ENCODE measurements at regions not wholly inside any gene's neighbourhood (a gene's known extent, or its start where the extent isn't known, plus 50 kb on each side); places are given as distances from the start of the nearest gene placed in this dataset.

DNA sequence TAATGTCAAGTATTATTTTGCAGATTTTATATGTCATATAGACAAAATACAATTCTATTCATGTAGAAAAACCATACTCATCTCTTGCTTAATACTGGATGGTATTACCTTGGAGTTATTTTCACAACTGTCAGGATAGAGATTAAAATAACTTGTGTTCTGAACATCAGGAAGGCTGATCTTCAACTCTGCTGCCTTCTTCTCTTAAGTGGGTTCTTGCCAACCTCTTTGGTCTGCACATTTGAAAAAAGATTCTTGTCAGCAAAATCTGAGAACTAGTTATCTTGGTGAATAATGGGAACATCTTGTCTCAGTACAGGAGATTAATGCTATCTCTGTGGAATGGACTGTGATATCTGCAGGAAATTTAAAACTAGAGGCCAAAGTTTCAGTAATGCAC is 95.2 kb upstream of the FAM216B start:
- H3K9me3 Mint-ChIP-seq (ENCODE audit: unreplicated experiment): peaks cover 6% of the 10 kb centered on the region
- Histone ChIP-seq H3K4me1 (no peaks in the 10 kb centered on the region), H3K9me3 (0 out of 2 replicates have a peak, but pooled peaks cover 3% of the 10 kb centered on the region), H3K27me3 (replicated peaks; ENCODE audit: control insufficient read depth, insufficient read depth, low read length) (no peaks in the 10 kb centered on the region), H3K36me3 (ENCODE audit: control insufficient read depth, insufficient read depth, low read length) (no peaks in the 10 kb centered on the region), H3K4me3 (ENCODE audit: low read depth, low read length) (no peak overlapping the region)
- H3K36me3 Mint-ChIP-seq (ENCODE audit: insufficient read depth, unreplicated experiment): no peaks in the 10 kb centered on the region
- CTCF ChIA-PET: no interaction called here
- no TSS peak for BruUV-seq (replicated peaks)
- no peak for DNase-seq
- intact Hi-C loops (cut with micrococcal nuclease; ENCODE audit: unreplicated experiment): no loop called here
- no peak overlapping the region for H3K27ac Mint-ChIP-seq (ENCODE audit: unreplicated experiment)
- TF ChIP-seq, protein P1, sequence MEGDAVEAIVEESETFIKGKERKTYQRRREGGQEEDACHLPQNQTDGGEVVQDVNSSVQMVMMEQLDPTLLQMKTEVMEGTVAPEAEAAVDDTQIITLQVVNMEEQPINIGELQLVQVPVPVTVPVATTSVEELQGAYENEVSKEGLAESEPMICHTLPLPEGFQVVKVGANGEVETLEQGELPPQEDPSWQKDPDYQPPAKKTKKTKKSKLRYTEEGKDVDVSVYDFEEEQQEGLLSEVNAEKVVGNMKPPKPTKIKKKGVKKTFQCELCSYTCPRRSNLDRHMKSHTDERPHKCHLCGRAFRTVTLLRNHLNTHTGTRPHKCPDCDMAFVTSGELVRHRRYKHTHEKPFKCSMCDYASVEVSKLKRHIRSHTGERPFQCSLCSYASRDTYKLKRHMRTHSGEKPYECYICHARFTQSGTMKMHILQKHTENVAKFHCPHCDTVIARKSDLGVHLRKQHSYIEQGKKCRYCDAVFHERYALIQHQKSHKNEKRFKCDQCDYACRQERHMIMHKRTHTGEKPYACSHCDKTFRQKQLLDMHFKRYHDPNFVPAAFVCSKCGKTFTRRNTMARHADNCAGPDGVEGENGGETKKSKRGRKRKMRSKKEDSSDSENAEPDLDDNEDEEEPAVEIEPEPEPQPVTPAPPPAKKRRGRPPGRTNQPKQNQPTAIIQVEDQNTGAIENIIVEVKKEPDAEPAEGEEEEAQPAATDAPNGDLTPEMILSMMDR (IDR thresholded peaks at IDR 0.05; ENCODE audit: insufficient read depth in 1 of 2, low read depth in 1 of 2, low read length in 1 of 2, severe bottlenecking in 1 of 2, unreplicated experiment in 1 of 2): no peak
- H3K4me1 Mint-ChIP-seq (ENCODE audit: low read depth, unreplicated experiment): no peaks in the 10 kb centered on the region
- H3K4me3 Mint-ChIP-seq (ENCODE audit: unreplicated experiment): no peak overlapping the region
- POLR2A ChIA-PET: no interaction called here
- H3K27me3 Mint-ChIP-seq (ENCODE audit: insufficient read depth, unreplicated experiment): peaks cover 18% of the 10 kb centered on the region

DNA sequence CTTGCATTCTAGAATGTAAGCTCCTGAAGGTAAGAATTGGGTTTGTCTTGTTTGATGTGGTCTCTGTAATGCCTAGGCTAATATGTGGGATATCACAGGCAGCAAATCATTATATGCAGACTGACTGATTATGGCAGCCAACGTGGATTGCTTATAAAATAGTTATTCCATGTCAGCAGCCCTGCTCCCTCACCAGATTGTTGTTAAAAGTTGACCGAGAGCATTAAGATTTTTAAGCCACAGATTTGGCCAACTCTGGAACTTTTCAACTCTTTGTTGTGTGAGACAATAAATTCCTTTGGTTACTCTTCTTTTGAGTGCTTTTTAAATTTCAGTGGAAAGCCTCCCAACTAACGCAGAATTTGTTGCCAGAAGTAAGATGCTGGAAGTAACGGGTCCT is 92.6 kb upstream of the FAM216B start:
- intact Hi-C loops (cut with micrococcal nuclease; ENCODE audit: unreplicated experiment): no loop called here
- H3K4me3 Mint-ChIP-seq (ENCODE audit: unreplicated experiment): no peak overlapping the region
- peaks cover 7% of the 10 kb centered on the region for H3K27me3 Mint-ChIP-seq (ENCODE audit: insufficient read depth, unreplicated experiment)
- no peaks in the 10 kb centered on the region for H3K4me1 Mint-ChIP-seq (ENCODE audit: low read depth, unreplicated experiment)
- ChIA-PET CTCF (no interaction called here), POLR2A (no interaction called here)
- peaks cover 6% of the 10 kb centered on the region for H3K9me3 Mint-ChIP-seq (ENCODE audit: unreplicated experiment)
- H3K27ac Mint-ChIP-seq (ENCODE audit: unreplicated experiment): no peak overlapping the region
- BruUV-seq (replicated peaks): no TSS peak
- H3K4me3 ChIP-seq (ENCODE audit: low read depth, low read length): no peak overlapping the region
- TF ChIP-seq, protein P1 (IDR thresholded peaks at IDR 0.05; ENCODE audit: insufficient read depth in 1 of 2, low read depth in 1 of 2, low read length in 1 of 2, severe bottlenecking in 1 of 2, unreplicated experiment in 1 of 2): no peak
- no peaks in the 10 kb centered on the region for H3K36me3 Mint-ChIP-seq (ENCODE audit: insufficient read depth, unreplicated experiment)
- H3K27me3 ChIP-seq (replicated peaks; ENCODE audit: control insufficient read depth, insufficient read depth, low read length): no peaks in the 10 kb centered on the region
- H3K4me1 ChIP-seq: no peaks in the 10 kb centered on the region
- no peaks in the 10 kb centered on the region for H3K36me3 ChIP-seq (ENCODE audit: control insufficient read depth, insufficient read depth, low read length)
- no peak for DNase-seq
- 0 out of 2 replicates have a peak, but pooled peaks cover 3% of the 10 kb centered on the region for H3K9me3 ChIP-seq

DNA sequence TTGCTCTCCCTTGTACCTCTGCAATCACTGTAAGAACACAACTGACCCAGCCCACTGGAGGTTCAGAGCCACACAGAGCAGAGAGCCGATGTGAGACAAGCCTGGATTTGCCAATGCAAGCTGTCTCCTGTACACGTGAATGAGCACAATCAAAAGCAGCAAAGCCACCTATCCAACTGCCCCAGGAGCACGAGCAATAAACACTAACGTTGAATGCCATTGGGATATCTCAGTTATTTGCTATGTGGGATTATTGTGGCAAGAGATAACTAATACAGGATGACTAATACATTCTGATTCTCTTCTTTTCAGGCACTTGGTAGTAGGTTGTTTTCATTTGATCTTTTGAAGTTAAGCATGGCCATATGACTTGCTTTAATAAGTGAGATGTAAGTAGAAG is 85.2 kb upstream of the FAM216B start:
- ChIA-PET CTCF (no interaction called here), POLR2A (no interaction called here)
- H3K27me3 ChIP-seq (replicated peaks; ENCODE audit: control insufficient read depth, insufficient read depth, low read length): no peaks in the 10 kb centered on the region
- no TSS peak for BruUV-seq (replicated peaks)
- no peak overlapping the region for H3K27ac Mint-ChIP-seq (ENCODE audit: unreplicated experiment)
- no peaks in the 10 kb centered on the region for H3K4me1 Mint-ChIP-seq (ENCODE audit: low read depth, unreplicated experiment)
- H3K36me3 Mint-ChIP-seq (ENCODE audit: insufficient read depth, unreplicated experiment): no peaks in the 10 kb centered on the region
- H3K9me3 Mint-ChIP-seq (ENCODE audit: unreplicated experiment): no peaks in the 10 kb centered on the region
- no peak overlapping the region for H3K4me3 Mint-ChIP-seq (ENCODE audit: unreplicated experiment)
- TF ChIP-seq, protein P1 (IDR thresholded peaks at IDR 0.05; ENCODE audit: insufficient read depth in 1 of 2, low read depth in 1 of 2, low read length in 1 of 2, severe bottlenecking in 1 of 2, unreplicated experiment in 1 of 2): no peak
- 0 out of 2 replicates have a peak, but pooled peaks cover 3% of the 10 kb centered on the region for H3K4me1 ChIP-seq
- no peak overlapping the region for H3K4me3 ChIP-seq (ENCODE audit: low read depth, low read length)
- H3K9me3 ChIP-seq: no peaks in the 10 kb centered on the region
- H3K27me3 Mint-ChIP-seq (ENCODE audit: insufficient read depth, unreplicated experiment): peaks cover 10% of the 10 kb centered on the region
- intact Hi-C loops (cut with micrococcal nuclease; ENCODE audit: unreplicated experiment): no loop called here
- no peak for DNase-seq
- H3K36me3 ChIP-seq (ENCODE audit: control insufficient read depth, insufficient read depth, low read length): no peaks in the 10 kb centered on the region

Data from Caco-2 (cell line).